Body of pancreas (tissue), 4 donors: ENCODE measurements at regions not wholly inside any gene's neighbourhood (a gene's known extent, or its start where the extent isn't known, plus 50 kb on each side); places are given as distances from the start of the nearest gene placed in this dataset.

Source experiments
- ATAC-seq: fragments of 150-250 bp; one replicate; pipeline ENCODE4 v1.9.1; 2016
- DNase-seq, 4 donors: peaks; one replicate each; pipeline ENCODE4 v3.0.0-alpha.2; 2019
- H3K27ac ChIP-seq, 4 donors: fragments of 200-600 bp; sonication (generic); 1 replicate in 3 of 4; 2 replicates in 1 of 4; pipeline versions ENCODE4 v1.5.1 to v1.6.1; 2016 to 2019; ENCODE audit warnings: mild to moderate bottlenecking in 1 of 4, mixed read lengths in 1 of 4, moderate library complexity in 1 of 4
- H3K27me3 ChIP-seq, 2 donors: fragments of 200-600 bp; sonication (generic); one replicate each; pipeline ENCODE4 v1.6.0; 2016; ENCODE audit warnings: mild to moderate bottlenecking in 1 of 2
- H3K36me3 ChIP-seq, 2 donors: fragments of 200-600 bp; sonication (generic); replicated peaks in 1 of 2; 2 replicates each; pipeline ENCODE4 v1.5.1; 2016; ENCODE audit warnings: low read depth in 2 of 2; ENCODE audit not compliant: insufficient read depth in 1 of 2
- H3K4me1 ChIP-seq: fragments of 200-600 bp; sonication (generic); one replicate; pipeline ENCODE4 v1.6.0; 2016
- H3K4me3 ChIP-seq, 2 donors: fragments of 200-600 bp; sonication (generic); 1 replicate in 1 of 2; 2 replicates in 1 of 2; pipeline ENCODE4 v1.5.1; 2016 to 2019
- H3K9me3 ChIP-seq, 3 donors: fragments of 200-600 bp; sonication (generic); 1 replicate in 2 of 3; 2 replicates in 1 of 3; pipeline ENCODE4 v1.5.1; 2016
- POLR2A ChIP-seq, 3 donors: fragments of 450-650 bp; IDR thresholded peaks; one replicate each; pipeline ENCODE4 v1.6.1; 2016; ENCODE audit warnings: antibody characterized with exemption in 3 of 3, mild to moderate bottlenecking in 2 of 3
- WGBS, 2 donors: methylation state at CpG; one replicate each; pipeline ENCODE4 v1.1.5; 2017; 5-methylcytosine and 5-hydroxymethylcytosine counted together
- intact Hi-C: fragments of 100-400 bp; cut with DNase I; formaldehyde crosslinking; loops from one replicate; pipeline ENCODE4 v1.15.1; 2023
- TF ChIP-seq, protein P1 (sequence below), 7 experiments: fragments of 450-650 bp in 4 of 7; fragments of 200-600 bp in 3 of 7; sonication (generic) in 3 of 7; IDR thresholded peaks; one replicate each; pipeline ENCODE4 v1.5.1; 2016 to 2019; ENCODE audit warnings: antibody characterized with exemption in 7 of 7

- Histone ChIP-seq H3K36me3 (no peaks in the 10 kb centered on the region), H3K27ac (no peak overlapping the region), H3K4me3 (no peak overlapping the region), H3K4me1 (no peaks in the 10 kb centered on the region), H3K27me3 (no peaks in the 10 kb centered on the region), H3K9me3 (no peaks in the 10 kb centered on the region)
- 66 to 68% methylated on average over 13 of the region's 13 CpGs for WGBS, 2 donors
- intact Hi-C loops, result no loop called here
- DNase-seq (no peak), ATAC-seq (no peak)
- TF ChIP-seq, protein P1, sequence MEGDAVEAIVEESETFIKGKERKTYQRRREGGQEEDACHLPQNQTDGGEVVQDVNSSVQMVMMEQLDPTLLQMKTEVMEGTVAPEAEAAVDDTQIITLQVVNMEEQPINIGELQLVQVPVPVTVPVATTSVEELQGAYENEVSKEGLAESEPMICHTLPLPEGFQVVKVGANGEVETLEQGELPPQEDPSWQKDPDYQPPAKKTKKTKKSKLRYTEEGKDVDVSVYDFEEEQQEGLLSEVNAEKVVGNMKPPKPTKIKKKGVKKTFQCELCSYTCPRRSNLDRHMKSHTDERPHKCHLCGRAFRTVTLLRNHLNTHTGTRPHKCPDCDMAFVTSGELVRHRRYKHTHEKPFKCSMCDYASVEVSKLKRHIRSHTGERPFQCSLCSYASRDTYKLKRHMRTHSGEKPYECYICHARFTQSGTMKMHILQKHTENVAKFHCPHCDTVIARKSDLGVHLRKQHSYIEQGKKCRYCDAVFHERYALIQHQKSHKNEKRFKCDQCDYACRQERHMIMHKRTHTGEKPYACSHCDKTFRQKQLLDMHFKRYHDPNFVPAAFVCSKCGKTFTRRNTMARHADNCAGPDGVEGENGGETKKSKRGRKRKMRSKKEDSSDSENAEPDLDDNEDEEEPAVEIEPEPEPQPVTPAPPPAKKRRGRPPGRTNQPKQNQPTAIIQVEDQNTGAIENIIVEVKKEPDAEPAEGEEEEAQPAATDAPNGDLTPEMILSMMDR (IDR thresholded peaks at IDR 0.05), result no peak
- no peak for TF ChIP-seq POLR2A (IDR thresholded peaks at IDR 0.05)
These were observed 235.8 kb upstream of the NLRP1 start for GRCh38 chr17:5819921-5820685.

GRCh38 chr17:5820721-5821456 lies 236.6 kb upstream of the NLRP1 start:
- TF ChIP-seq POLR2A (IDR thresholded peaks at IDR 0.05), result no peak
- TF ChIP-seq, protein P1 (IDR thresholded peaks at IDR 0.05), result no peak
- Histone ChIP-seq H3K27ac (no peak overlapping the region), H3K36me3 (no peaks in the 10 kb centered on the region), H3K27me3 (no peaks in the 10 kb centered on the region), H3K4me1 (no peaks in the 10 kb centered on the region), H3K4me3 (no peak overlapping the region), H3K9me3 (no peaks in the 10 kb centered on the region)
- 55 to 57% methylated on average over 10 of the region's 10 CpGs for WGBS, 2 donors
- no peak for DNase-seq
- no peak for ATAC-seq
- intact Hi-C loops, result no loop called here

- 67 to 70% methylated on average over 4 of the region's 4 CpGs for WGBS, 2 donors
- H3K27ac ChIP-seq, result no peak overlapping the region
- H3K4me1 ChIP-seq, result no peaks in the 10 kb centered on the region
- no peak overlapping the region for H3K4me3 ChIP-seq
- ATAC-seq (no peak), DNase-seq (no peak)
- H3K27me3 ChIP-seq, result no peaks in the 10 kb centered on the region
- no peaks in the 10 kb centered on the region for H3K9me3 ChIP-seq
- H3K36me3 ChIP-seq, result no peaks in the 10 kb centered on the region
- intact Hi-C loops, result no loop called here
- no peak for TF ChIP-seq POLR2A (IDR thresholded peaks at IDR 0.05)
- TF ChIP-seq, protein P1 (IDR thresholded peaks at IDR 0.05), result no peak
These were observed 237.5 kb upstream of the NLRP1 start for GRCh38 chr17:5821803-5822202.

DNA sequence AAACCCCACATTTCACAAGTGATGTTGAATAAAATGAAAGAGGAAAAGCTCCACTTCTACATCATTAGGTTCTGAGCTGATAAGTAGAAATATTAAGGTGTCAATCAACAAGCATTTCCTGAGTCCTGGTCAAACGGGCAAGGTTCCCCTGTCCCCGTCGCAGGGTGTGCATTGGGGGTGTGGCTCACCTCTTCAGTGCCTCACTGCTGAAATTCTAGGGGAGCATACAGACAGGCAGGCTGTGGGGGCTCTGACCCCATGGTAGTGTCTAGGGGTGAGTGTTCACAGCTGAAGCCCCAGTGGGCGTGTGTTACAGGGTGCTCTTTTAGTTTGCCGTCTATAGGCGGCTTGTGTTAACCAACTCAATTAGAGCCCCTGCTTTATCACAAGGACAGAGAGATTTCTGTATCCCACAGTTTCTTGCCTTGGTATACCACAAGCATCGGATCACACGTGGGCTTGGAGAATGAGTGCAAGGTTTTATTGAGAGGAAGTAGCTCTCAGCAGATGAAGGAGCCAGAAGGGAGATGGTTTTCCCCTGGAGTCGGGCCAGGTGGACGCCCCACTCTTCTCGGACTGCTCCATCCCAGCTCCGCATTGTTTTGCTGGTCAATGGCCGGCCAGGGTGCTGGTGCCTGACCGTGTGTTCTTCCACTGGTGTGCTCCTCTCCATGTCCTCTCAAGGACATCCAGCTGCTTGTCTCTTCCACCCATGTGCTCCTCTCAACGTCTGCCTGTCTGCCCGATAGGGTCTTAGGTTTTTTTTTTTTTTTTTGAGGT lies 238.2 kb upstream of the NLRP1 start:
- no peaks in the 10 kb centered on the region for H3K36me3 ChIP-seq
- 59 to 68% methylated on average over 14 to 16 of the region's 16 CpGs for WGBS, 2 donors
- DNase-seq (no peak), ATAC-seq (no peak)
- TF ChIP-seq, protein P1 (IDR thresholded peaks at IDR 0.05), result no peak
- TF ChIP-seq POLR2A (IDR thresholded peaks at IDR 0.05), result no peak
- H3K4me3 ChIP-seq, result no peak overlapping the region
- H3K9me3 ChIP-seq, result no peaks in the 10 kb centered on the region
- intact Hi-C loops, result no loop called here
- no peaks in the 10 kb centered on the region for H3K27me3 ChIP-seq
- H3K4me1 ChIP-seq, result no peaks in the 10 kb centered on the region
- no peak overlapping the region for H3K27ac ChIP-seq
